Lower lobe of right lung (tissue), 2 donors: ENCODE measurements at regions not wholly inside any gene's neighbourhood (a gene's known extent, or its start where the extent isn't known, plus 50 kb on each side); places are given as distances from the start of the nearest gene placed in this dataset.
"Not testable (repeated sequence)": the region's sequence is repeated elsewhere in the genome, so short reads cannot be mapped to it uniquely, and the experiment has no call there.

Experiments used
- ATAC-seq, 2 donors: fragments of 200-7000 bp; cut with Tn5 transposase; one replicate each; pipeline ENCODE4 v1.9.1; 2020 to 2022; ENCODE audit warnings: mild to moderate bottlenecking in 2 of 2, moderate library complexity in 2 of 2
- DNase-seq: peaks from one replicate; pipeline ENCODE4 v3.0.0-alpha.2; 2020
- H3K27ac ChIP-seq: fragments of 200-600 bp; one replicate; pipeline ENCODE4 v1.8.0; 2022
- H3K27me3 ChIP-seq: fragments of 200-600 bp; one replicate; pipeline ENCODE4 v1.8.0; 2022; ENCODE audit warnings: low read depth
- H3K36me3 ChIP-seq: fragments of 200-600 bp; one replicate; pipeline ENCODE4 v1.8.0; 2022; ENCODE audit warnings: mild to moderate bottlenecking
- H3K4me1 ChIP-seq: fragments of 200-600 bp; one replicate; pipeline ENCODE4 v1.8.0; 2022
- H3K4me3 ChIP-seq: fragments of 200-600 bp; one replicate; pipeline ENCODE4 v1.8.0; 2022; ENCODE audit warnings: mild to moderate bottlenecking
- H3K9me3 ChIP-seq: fragments of 200-600 bp; one replicate; pipeline ENCODE4 v1.8.0; 2022
- CTCF ChIP-seq: fragments of 200-600 bp; IDR thresholded peaks from one replicate; pipeline ENCODE4 v1.8.0; 2022; ENCODE audit warnings: antibody characterized with exemption, mild to moderate bottlenecking
- intact Hi-C: fragments of 100-400 bp; cut with DNase I; formaldehyde crosslinking; loops from one replicate; pipeline ENCODE4 v1.11.0; 2022
- donor health status: DM: no; HTN: yes; CAD: no; lungs with severe emphysema.

GRCh38 chr6:133806382-133807140 is 82.4 kb upstream of the TCF21 start:
- DNase-seq: no peak
- Histone ChIP-seq H3K4me1 (no peaks in the 10 kb centered on the region), H3K27ac (no peak overlapping the region), H3K4me3 (no peak overlapping the region), H3K27me3 (no peaks in the 10 kb centered on the region), H3K9me3 (no peaks in the 10 kb centered on the region), H3K36me3 (no peaks in the 10 kb centered on the region)
- intact Hi-C loops: no loop called here
- no peak for ATAC-seq
- no peak for TF ChIP-seq CTCF

- DNase-seq: no peak
- H3K9me3 ChIP-seq: no peaks in the 10 kb centered on the region
- no peaks in the 10 kb centered on the region for H3K36me3 ChIP-seq
- H3K27ac ChIP-seq: no peak overlapping the region
- no peak overlapping the region for H3K4me3 ChIP-seq
- intact Hi-C loops: no loop called here
- H3K4me1 ChIP-seq: no peaks in the 10 kb centered on the region
- ATAC-seq: no peak
- TF ChIP-seq CTCF: no peak
- no peaks in the 10 kb centered on the region for H3K27me3 ChIP-seq
Measured at GRCh38 chr6:133807501-133807900, 81.4 kb upstream of the TCF21 start.

- ATAC-seq: no peak
Measured at GRCh38 chr6:133809406-133809805, 79.5 kb upstream of the TCF21 start.

GRCh38 chr6:133811557-133811956 is 77.4 kb upstream of the TCF21 start:
- no peaks in the 10 kb centered on the region for H3K36me3 ChIP-seq
- no peaks in the 10 kb centered on the region for H3K27me3 ChIP-seq
- TF ChIP-seq CTCF: no peak
- no peak overlapping the region for H3K4me3 ChIP-seq
- H3K9me3 ChIP-seq: no peaks in the 10 kb centered on the region
- intact Hi-C loops: no loop called here
- no peaks in the 10 kb centered on the region for H3K4me1 ChIP-seq
- DNase-seq (no peak), ATAC-seq (no peak)
- H3K27ac ChIP-seq: no peak overlapping the region

More at GRCh38 chr6:133809406-133809805, 79.5 kb upstream of the TCF21 start:
- Histone ChIP-seq H3K4me3 (no peak overlapping the region), H3K36me3 (no peaks in the 10 kb centered on the region), H3K27me3 (no peaks in the 10 kb centered on the region), H3K4me1 (no peaks in the 10 kb centered on the region), H3K9me3 (no peaks in the 10 kb centered on the region), H3K27ac (no peak overlapping the region)
- intact Hi-C loops: no loop called here
- no peak for DNase-seq
- TF ChIP-seq CTCF: no peak

GRCh38 chr6:133812446-133812845 is 76.5 kb upstream of the TCF21 start:
- H3K27ac ChIP-seq, DNase-seq, H3K9me3 ChIP-seq, H3K36me3 ChIP-seq, H3K27me3 ChIP-seq, intact Hi-C loops, ATAC-seq, H3K4me1 ChIP-seq, H3K4me3 ChIP-seq: not testable (repeated sequence)

GRCh38 chr6:133814238-133814637 is 74.7 kb upstream of the TCF21 start:
- intact Hi-C loops: no loop called here
- no peaks in the 10 kb centered on the region for H3K27me3 ChIP-seq
- no peak for ATAC-seq
- H3K36me3 ChIP-seq: no peaks in the 10 kb centered on the region
- no peaks in the 10 kb centered on the region for H3K9me3 ChIP-seq
- no peaks in the 10 kb centered on the region for H3K4me1 ChIP-seq
- TF ChIP-seq CTCF: no peak
- H3K4me3 ChIP-seq: no peak overlapping the region
- H3K27ac ChIP-seq: no peak overlapping the region
- no peak for DNase-seq
